Thyroid gland (tissue), 4 donors: ENCODE measurements at regions not wholly inside any gene's neighbourhood (a gene's known extent, or its start where the extent isn't known, plus 50 kb on each side); places are given as distances from the start of the nearest gene placed in this dataset.

Experiments
- POLR2A ChIP-seq, 2 donors: fragments of 450-650 bp; IDR thresholded peaks; one replicate each; pipeline ENCODE4 v1.6.1; 2017; ENCODE audit warnings: antibody characterized with exemption in 2 of 2, mild to moderate bottlenecking in 2 of 2, moderate library complexity in 1 of 2
- TF ChIP-seq, protein P1 (sequence below), 6 experiments: fragments of 200-600 bp in 3 of 6; fragments of 450-650 bp in 3 of 6; sonication (generic) in 3 of 6; IDR thresholded peaks; one replicate each; pipeline ENCODE4 v1.5.1; 2016 to 2019; ENCODE audit warnings: antibody characterized with exemption in 6 of 6, mild to moderate bottlenecking in 2 of 6, inconsistent platforms in 1 of 6, moderate library complexity in 1 of 6

DNA sequence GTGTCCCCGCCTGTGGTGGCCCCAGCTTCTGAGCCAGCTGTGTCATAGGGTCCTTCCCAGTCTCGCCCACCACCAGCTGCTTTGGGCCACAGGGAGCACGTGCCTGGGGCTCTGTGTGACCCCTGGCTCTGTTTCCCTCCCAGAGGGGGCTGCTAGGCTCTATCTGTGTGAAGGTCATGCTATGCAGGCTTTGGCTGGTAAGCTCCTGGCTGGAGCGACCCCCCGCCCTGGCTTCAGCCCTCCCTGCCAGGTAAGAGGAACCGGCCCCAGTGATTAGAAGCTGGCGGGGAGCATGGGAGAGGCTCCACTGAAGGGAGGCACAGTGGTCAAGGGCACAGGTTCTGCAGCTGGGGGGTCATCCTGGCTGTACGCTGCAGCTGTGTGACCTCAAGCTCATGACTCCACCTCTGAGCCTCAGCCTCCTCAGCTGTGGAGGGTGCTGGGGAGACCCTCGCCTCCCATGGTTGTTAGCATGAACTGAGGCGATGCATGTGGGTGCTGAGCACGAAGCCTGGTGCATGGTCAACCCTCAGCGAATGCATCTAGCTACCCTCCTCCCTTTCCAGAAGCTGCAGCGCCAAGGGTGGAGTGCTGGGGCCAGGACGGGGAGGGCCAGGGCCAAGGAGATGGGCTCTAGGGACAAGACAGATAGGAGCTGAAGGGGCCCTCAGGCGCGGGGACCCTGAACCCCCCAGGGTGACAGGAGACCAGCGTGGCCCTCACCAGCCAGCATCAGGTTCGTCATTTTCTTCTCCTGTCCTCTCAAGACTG lies 163.8 kb upstream of the MVB12B start:
- no peak for TF ChIP-seq POLR2A (IDR thresholded peaks at IDR 0.05)
- TF ChIP-seq, protein P1, sequence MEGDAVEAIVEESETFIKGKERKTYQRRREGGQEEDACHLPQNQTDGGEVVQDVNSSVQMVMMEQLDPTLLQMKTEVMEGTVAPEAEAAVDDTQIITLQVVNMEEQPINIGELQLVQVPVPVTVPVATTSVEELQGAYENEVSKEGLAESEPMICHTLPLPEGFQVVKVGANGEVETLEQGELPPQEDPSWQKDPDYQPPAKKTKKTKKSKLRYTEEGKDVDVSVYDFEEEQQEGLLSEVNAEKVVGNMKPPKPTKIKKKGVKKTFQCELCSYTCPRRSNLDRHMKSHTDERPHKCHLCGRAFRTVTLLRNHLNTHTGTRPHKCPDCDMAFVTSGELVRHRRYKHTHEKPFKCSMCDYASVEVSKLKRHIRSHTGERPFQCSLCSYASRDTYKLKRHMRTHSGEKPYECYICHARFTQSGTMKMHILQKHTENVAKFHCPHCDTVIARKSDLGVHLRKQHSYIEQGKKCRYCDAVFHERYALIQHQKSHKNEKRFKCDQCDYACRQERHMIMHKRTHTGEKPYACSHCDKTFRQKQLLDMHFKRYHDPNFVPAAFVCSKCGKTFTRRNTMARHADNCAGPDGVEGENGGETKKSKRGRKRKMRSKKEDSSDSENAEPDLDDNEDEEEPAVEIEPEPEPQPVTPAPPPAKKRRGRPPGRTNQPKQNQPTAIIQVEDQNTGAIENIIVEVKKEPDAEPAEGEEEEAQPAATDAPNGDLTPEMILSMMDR (IDR thresholded peaks at IDR 0.05): no peak
